Mesenchymal stem cell (in vitro differentiated cells and primary cell): ENCODE measurements at regions not wholly inside any gene's neighbourhood (a gene's known extent, or its start where the extent isn't known, plus 50 kb on each side); places are given as distances from the start of the nearest gene placed in this dataset.

Experiments
- DNase-seq: peaks from one replicate; pipeline ENCODE4 v3.0.0-alpha.2; 2013
- H2AFZ ChIP-seq: one replicate; pipeline ENCODE4 v1.6.1; 2013; ENCODE audit warnings: low read depth, mild to moderate bottlenecking, control low read depth, inconsistent platforms, low read length, moderate library complexity
- H2AK5ac ChIP-seq: 2 replicates; pipeline ENCODE4 v1.6.1; 2013; ENCODE audit warnings: low read length, moderate library complexity, mild to moderate bottlenecking, inconsistent platforms; ENCODE audit not compliant: severe bottlenecking
- H2BK120ac ChIP-seq: one replicate; pipeline ENCODE4 v1.6.1; 2013; ENCODE audit warnings: low read depth, mild to moderate bottlenecking, inconsistent platforms, low read length, moderate library complexity
- H2BK12ac ChIP-seq, 2 experiments: one replicate each; pipeline ENCODE4 v1.6.1; 2013; ENCODE audit warnings: inconsistent platforms in 2 of 2, low read length in 2 of 2, mild to moderate bottlenecking in 2 of 2, moderate library complexity in 2 of 2, control low read depth in 1 of 2
- H2BK15ac ChIP-seq: one replicate; pipeline ENCODE4 v1.6.1; 2013; ENCODE audit warnings: mild to moderate bottlenecking, low read depth, inconsistent platforms; ENCODE audit not compliant: poor library complexity, severe bottlenecking
- H2BK5ac ChIP-seq: 2 replicates; pipeline ENCODE4 v1.6.1; 2013; ENCODE audit warnings: low read depth, mild to moderate bottlenecking, low read length, control low read depth, inconsistent platforms; ENCODE audit not compliant: poor library complexity, severe bottlenecking
- H3K14ac ChIP-seq, 2 experiments: one replicate each; pipeline ENCODE4 v1.6.1; 2013; ENCODE audit warnings: inconsistent platforms in 2 of 2, low read length in 2 of 2, control low read depth in 1 of 2, mild to moderate bottlenecking in 1 of 2, moderate library complexity in 1 of 2
- H3K18ac ChIP-seq, 2 experiments: one replicate each; pipeline ENCODE4 v1.6.1; 2013; ENCODE audit warnings: inconsistent platforms in 2 of 2, low read length in 2 of 2, control low read depth in 1 of 2, low read depth in 1 of 2, mild to moderate bottlenecking in 1 of 2
- H3K23ac ChIP-seq, 2 experiments: one replicate each; pipeline ENCODE4 v1.6.1; 2013; ENCODE audit warnings: inconsistent platforms in 2 of 2, low read length in 2 of 2, mild to moderate bottlenecking in 2 of 2, moderate library complexity in 2 of 2, control low read depth in 1 of 2
- H3K27ac ChIP-seq: 2 replicates; pipeline ENCODE4 v1.5.1; 2013; ENCODE audit warnings: mild to moderate bottlenecking, moderate library complexity, low read length, control low read depth, inconsistent platforms; ENCODE audit not compliant: poor library complexity, severe bottlenecking
- H3K27me3 ChIP-seq, 2 experiments: 2 replicates each; pipeline versions ENCODE4 v1.6.1 to v1.7.0; 2013; ENCODE audit warnings: low read length in 2 of 2, mild to moderate bottlenecking in 2 of 2, moderate library complexity in 2 of 2, control low read depth in 1 of 2, inconsistent platforms in 1 of 2; ENCODE audit not compliant: control insufficient read depth in 1 of 2, insufficient read depth in 1 of 2
- H3K36me3 ChIP-seq, 2 experiments: 2 replicates each; pipeline versions ENCODE4 v1.6.1 to v1.7.0; 2013; ENCODE audit warnings: low read length in 2 of 2, control low read depth in 1 of 2, inconsistent platforms in 1 of 2, low read depth in 1 of 2, mild to moderate bottlenecking in 1 of 2; ENCODE audit not compliant: insufficient read depth in 2 of 2, control insufficient read depth in 1 of 2
- H3K4ac ChIP-seq, 2 experiments: one replicate each; pipeline ENCODE4 v1.6.1; 2013; ENCODE audit warnings: inconsistent platforms in 2 of 2, low read length in 2 of 2, mild to moderate bottlenecking in 2 of 2, moderate library complexity in 2 of 2, control low read depth in 1 of 2, low read depth in 1 of 2
- H3K4me1 ChIP-seq: 2 replicates; pipeline ENCODE4 v1.6.1; 2013; ENCODE audit warnings: low read depth, low read length, control low read depth; ENCODE audit not compliant: control insufficient read depth, insufficient read depth
- H3K4me2 ChIP-seq: 2 replicates; pipeline ENCODE4 v1.6.1; 2013; ENCODE audit warnings: low read length, mild to moderate bottlenecking, inconsistent platforms; ENCODE audit not compliant: poor library complexity, severe bottlenecking
- H3K4me3 ChIP-seq, 2 experiments: 2 replicates each; pipeline versions ENCODE4 v1.5.1 to v1.7.0; 2013; ENCODE audit warnings: low read length in 2 of 2, mild to moderate bottlenecking in 2 of 2, control low read depth in 1 of 2, low read depth in 1 of 2; ENCODE audit not compliant: insufficient read depth in 1 of 2
- H3K79me1 ChIP-seq: replicated peaks from 2 replicates; pipeline ENCODE4 v1.6.1; 2013; ENCODE audit warnings: mild to moderate bottlenecking, control low read depth, low read length, inconsistent platforms; ENCODE audit not compliant: poor library complexity, severe bottlenecking
- H3K9ac ChIP-seq: 2 replicates; pipeline ENCODE4 v1.7.0; 2013; ENCODE audit warnings: mild to moderate bottlenecking, low read length, moderate library complexity
- H3K9me3 ChIP-seq: 2 replicates; pipeline ENCODE4 v1.7.0; 2013; ENCODE audit warnings: mild to moderate bottlenecking, low read length; ENCODE audit not compliant: control insufficient read depth
- H4K8ac ChIP-seq: one replicate; pipeline ENCODE4 v1.6.1; 2013; ENCODE audit warnings: inconsistent platforms, mild to moderate bottlenecking, low read length, moderate library complexity
- H4K91ac ChIP-seq: one replicate; pipeline ENCODE4 v1.6.1; 2013; ENCODE audit warnings: mild to moderate bottlenecking, low read length, inconsistent platforms
- WGBS: methylation state at CpG from one replicate; pipeline ENCODE4 v1.1.7; 2013; ENCODE audit warnings: mixed read lengths; 5-methylcytosine and 5-hydroxymethylcytosine counted together

DNA sequence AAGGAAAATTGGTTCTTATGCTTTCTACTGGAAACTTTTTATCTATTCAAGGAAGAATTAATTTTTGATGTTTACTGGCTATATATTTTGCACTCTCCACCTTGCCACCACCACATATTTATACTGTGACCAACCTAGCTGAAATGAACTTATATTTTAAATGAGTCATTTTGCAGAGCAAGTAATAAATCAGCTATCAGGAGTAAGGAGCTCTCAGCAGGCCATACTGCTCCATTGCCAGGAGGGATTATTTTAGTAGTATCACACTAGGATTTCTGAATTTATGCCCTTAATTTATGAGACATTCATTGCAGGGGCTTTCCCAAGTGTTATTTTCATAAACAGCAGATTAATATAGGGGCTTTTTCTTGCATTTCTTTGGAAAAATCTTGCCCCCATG, 125.8 kb upstream of the CYP1B1 start:
- no peak overlapping the region for H2AFZ ChIP-seq
- H3K4me1 ChIP-seq: no peaks in the 10 kb centered on the region
- no peaks in the 10 kb centered on the region for H3K9me3 ChIP-seq
- H2BK120ac ChIP-seq: no peak overlapping the region
- H2BK5ac ChIP-seq: no peak overlapping the region
- no peak overlapping the region for H2BK12ac ChIP-seq
- no peak overlapping the region for H4K8ac ChIP-seq
- H3K23ac ChIP-seq: no peak overlapping the region
- no peaks in the 10 kb centered on the region for H3K36me3 ChIP-seq
- no peak overlapping the region for H2AK5ac ChIP-seq
- peak; percentile 31 for DNase-seq
- H3K14ac ChIP-seq: no peak overlapping the region
- no peak overlapping the region for H3K4me3 ChIP-seq
- H3K4ac ChIP-seq: no peak overlapping the region
- no peaks in the 10 kb centered on the region for H3K79me1 ChIP-seq
- no peak overlapping the region for H4K91ac ChIP-seq
- H3K4me2 ChIP-seq: no peak overlapping the region
- H2BK15ac ChIP-seq: no peak overlapping the region
- H3K27me3 ChIP-seq: no peaks in the 10 kb centered on the region
- H3K9ac ChIP-seq: no peak overlapping the region
- H3K27ac ChIP-seq: no peak overlapping the region
- no peak overlapping the region for H3K18ac ChIP-seq

DNA sequence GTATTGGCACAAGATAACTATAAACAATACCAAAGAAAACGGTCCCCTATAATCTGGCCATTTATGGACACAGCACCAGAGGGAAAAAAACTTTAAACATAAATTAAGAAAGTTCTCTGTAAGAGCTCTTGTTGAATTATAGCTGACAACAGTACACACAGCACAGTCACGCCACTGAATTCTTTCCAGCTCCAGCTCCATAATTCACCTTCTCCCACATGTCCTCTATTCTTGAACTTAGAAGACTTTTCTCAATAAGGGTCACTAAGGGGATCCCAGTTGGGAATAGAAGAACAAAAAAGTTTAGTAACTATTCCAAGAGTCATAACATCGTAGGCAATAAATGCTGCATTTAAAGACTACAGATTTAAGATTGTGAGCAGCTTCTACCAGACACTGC, 124.6 kb upstream of the CYP1B1 start:
- no peak overlapping the region for H2BK15ac ChIP-seq
- DNase-seq: peak; percentile 74
- no peak overlapping the region for H2BK12ac ChIP-seq
- H3K4me2 ChIP-seq: no peak overlapping the region
- no peak overlapping the region for H3K18ac ChIP-seq
- H3K79me1 ChIP-seq: no peaks in the 10 kb centered on the region
- WGBS: 25% methylated on average over 2 of the region's 3 CpGs
- H3K27ac ChIP-seq: no peak overlapping the region
- H3K36me3 ChIP-seq: no peaks in the 10 kb centered on the region
- no peak overlapping the region for H3K14ac ChIP-seq
- H3K23ac ChIP-seq: no peak overlapping the region
- no peak overlapping the region for H3K4ac ChIP-seq
- H2BK120ac ChIP-seq: no peak overlapping the region
- H2AFZ ChIP-seq: no peak overlapping the region
- no peak overlapping the region for H4K91ac ChIP-seq
- H3K9me3 ChIP-seq: no peaks in the 10 kb centered on the region
- no peak overlapping the region for H3K9ac ChIP-seq
- H4K8ac ChIP-seq: no peak overlapping the region
- no peak overlapping the region for H2BK5ac ChIP-seq
- no peaks in the 10 kb centered on the region for H3K27me3 ChIP-seq
- no peaks in the 10 kb centered on the region for H3K4me1 ChIP-seq
- H3K4me3 ChIP-seq: no peak overlapping the region
- no peak overlapping the region for H2AK5ac ChIP-seq

DNA sequence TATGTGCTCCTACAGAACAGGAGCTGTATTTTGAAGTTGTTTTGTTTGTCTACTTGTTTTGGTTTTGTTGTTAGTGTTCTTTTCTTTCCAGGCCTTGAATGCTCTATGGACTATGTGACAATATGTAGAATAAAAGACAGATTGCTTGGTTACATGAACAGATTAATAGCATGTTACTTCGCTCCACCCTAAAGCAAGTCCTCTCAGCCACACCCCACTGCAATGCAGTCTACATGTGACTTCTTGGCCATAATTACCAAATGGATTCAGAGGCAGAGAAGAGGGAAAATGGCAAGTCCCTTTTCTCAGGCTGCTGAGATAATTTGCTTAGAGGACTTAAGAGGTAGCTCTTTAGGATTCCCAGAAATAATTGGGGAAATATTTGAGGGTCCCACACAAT, 123.2 kb upstream of the CYP1B1 start:
- no peaks in the 10 kb centered on the region for H3K9me3 ChIP-seq
- H2BK5ac ChIP-seq: no peak overlapping the region
- H2BK15ac ChIP-seq: no peak overlapping the region
- H2AK5ac ChIP-seq: no peak overlapping the region
- peak overlapping the region; percentile 13 to 42 for H2BK12ac ChIP-seq
- H3K4me1 ChIP-seq: no peaks in the 10 kb centered on the region
- no peak overlapping the region for H4K91ac ChIP-seq
- H3K9ac ChIP-seq: no peak overlapping the region
- H3K27ac ChIP-seq: no peak overlapping the region
- DNase-seq: no peak
- H3K14ac ChIP-seq: no peak overlapping the region
- H3K4me2 ChIP-seq: no peak overlapping the region
- H2AFZ ChIP-seq: no peak overlapping the region
- no peaks in the 10 kb centered on the region for H3K79me1 ChIP-seq
- peak overlapping the region in 1 of 2 experiments; percentile 74 for H3K18ac ChIP-seq
- H4K8ac ChIP-seq: no peak overlapping the region
- no peak overlapping the region for H3K23ac ChIP-seq
- H3K36me3 ChIP-seq: no peaks in the 10 kb centered on the region
- WGBS: 100% methylated on average over 1 of the region's 1 CpG
- no peak overlapping the region for H3K4me3 ChIP-seq
- H3K27me3 ChIP-seq: no peaks in the 10 kb centered on the region
- no peak overlapping the region for H3K4ac ChIP-seq
- H2BK120ac ChIP-seq: no peak overlapping the region

DNA sequence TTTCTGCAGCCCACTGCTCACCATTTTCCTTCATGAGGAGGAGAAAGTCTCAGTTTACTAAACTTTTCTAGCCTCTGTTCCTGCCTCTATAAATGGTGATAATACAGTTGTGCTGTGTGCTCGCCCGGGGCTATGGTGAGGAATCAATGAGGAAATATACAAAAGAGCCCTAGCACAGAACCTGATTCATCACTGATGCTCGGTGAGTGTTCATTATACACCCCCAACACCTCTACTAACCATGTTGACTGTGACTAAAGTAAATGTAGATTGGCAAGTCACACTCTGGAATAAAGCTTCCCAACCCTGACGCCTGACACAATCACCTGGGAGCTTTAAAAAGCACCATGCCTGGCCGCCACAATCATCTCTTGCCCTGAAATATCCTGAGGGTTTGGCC, 118.8 kb upstream of the CYP1B1 start:
- no peak overlapping the region for H3K23ac ChIP-seq
- H3K14ac ChIP-seq: no peak overlapping the region
- no peak for DNase-seq
- no peaks in the 10 kb centered on the region for H3K79me1 ChIP-seq
- no peak overlapping the region for H2BK15ac ChIP-seq
- H3K4me1 ChIP-seq: no peaks in the 10 kb centered on the region
- H4K8ac ChIP-seq: no peak overlapping the region
- H2BK5ac ChIP-seq: no peak overlapping the region
- H2AK5ac ChIP-seq: no peak overlapping the region
- H3K9ac ChIP-seq: no peak overlapping the region
- H3K27me3 ChIP-seq: no peaks in the 10 kb centered on the region
- H3K4ac ChIP-seq: no peak overlapping the region
- H3K27ac ChIP-seq: no peak overlapping the region
- H3K9me3 ChIP-seq: no peaks in the 10 kb centered on the region
- no peak overlapping the region for H2BK120ac ChIP-seq
- H3K36me3 ChIP-seq: no peaks in the 10 kb centered on the region
- no peak overlapping the region for H3K18ac ChIP-seq
- no peak overlapping the region for H3K4me2 ChIP-seq
- no peak overlapping the region for H3K4me3 ChIP-seq
- H4K91ac ChIP-seq: no peak overlapping the region
- 94% methylated on average over 3 of the region's 5 CpGs for WGBS
- no peak overlapping the region for H2BK12ac ChIP-seq
- H2AFZ ChIP-seq: no peak overlapping the region
